OCI-LY3 (cell line): ENCODE measurements at regions not wholly inside any gene's neighbourhood (a gene's known extent, or its start where the extent isn't known, plus 50 kb on each side); places are given as distances from the start of the nearest gene placed in this dataset.

Experiments used
- CTCF ChIP-seq: fragments of 200-600, 300-600 bp; sonication (generic); IDR thresholded peaks from 2 replicates; pipeline ENCODE4 v1.5.1; 2014; ENCODE audit warnings: antibody characterized with exemption, low read length, low read depth
- EZH2phosphoT487 ChIP-seq: fragments of 200-600 bp; shearing (Covaris generic); IDR thresholded peaks from 2 replicates; pipeline ENCODE4 v1.6.1; 2018; ENCODE audit warnings: antibody characterized with exemption, mixed run types, low read depth

GRCh38 chr12:65518771-65519170 is 240.3 kb downstream of the MSRB3 start:
- TF ChIP-seq CTCF (no peak), EZH2phosphoT487 (no peak)
